AG20443 (cell line): ENCODE measurements at regions not wholly inside any gene's neighbourhood (a gene's known extent, or its start where the extent isn't known, plus 50 kb on each side); places are given as distances from the start of the nearest gene placed in this dataset.
"Not testable (repeated sequence)": the region's sequence is repeated elsewhere in the genome, so short reads cannot be mapped to it uniquely, and the experiment has no call there.

Source experiments
- DNase-seq: peaks from one replicate; pipeline ENCODE4 v3.0.0; 2012; ENCODE audit warnings: low spot score, mixed read lengths

GRCh38 chr18:45342166-45342565, 273.1 kb upstream of the SLC14A2 start:
- no peak for DNase-seq

DNA sequence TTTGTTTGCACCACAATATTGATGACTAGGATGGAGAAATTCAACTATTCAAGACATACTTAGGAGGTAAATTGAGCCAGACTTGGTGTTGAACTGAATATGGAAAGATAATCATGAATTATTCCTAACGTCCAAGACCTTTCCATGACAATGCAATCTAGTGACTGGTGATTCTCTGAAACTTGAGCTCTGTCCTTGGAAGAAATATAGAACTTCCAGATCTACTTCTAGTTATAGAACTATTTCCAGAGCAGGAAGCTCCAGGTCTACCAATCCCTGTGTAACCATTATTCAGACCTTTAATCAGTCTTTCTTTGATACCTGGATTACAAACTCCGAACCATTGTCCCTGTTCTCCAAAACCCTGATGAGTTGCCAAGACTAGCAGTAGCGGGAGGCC, 272.6 kb upstream of the SLC14A2 start:
- DNase-seq = no peak

GRCh38 chr18:45343365-45343764, 271.9 kb upstream of the SLC14A2 start:
- no peak for DNase-seq

DNA sequence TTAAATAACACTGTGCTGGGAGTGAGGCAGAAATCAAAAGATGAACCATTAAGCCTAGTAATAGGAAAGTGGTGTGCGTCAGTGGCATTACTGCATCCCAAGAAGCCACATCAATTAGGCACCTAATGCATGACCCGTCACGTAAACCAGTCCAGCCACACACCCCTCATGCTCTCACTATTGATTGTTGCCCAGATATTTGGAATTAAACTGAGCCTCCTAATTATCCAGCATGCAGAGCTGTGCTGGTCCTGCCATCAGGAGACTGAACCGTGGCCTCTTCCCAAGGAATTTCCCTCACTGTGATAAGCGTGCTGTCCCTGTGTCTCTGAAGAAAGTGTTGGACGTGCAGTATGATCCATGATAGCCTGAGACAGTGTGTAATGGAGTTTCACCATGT, 270.6 kb upstream of the SLC14A2 start:
- not testable (repeated sequence) for DNase-seq

DNA sequence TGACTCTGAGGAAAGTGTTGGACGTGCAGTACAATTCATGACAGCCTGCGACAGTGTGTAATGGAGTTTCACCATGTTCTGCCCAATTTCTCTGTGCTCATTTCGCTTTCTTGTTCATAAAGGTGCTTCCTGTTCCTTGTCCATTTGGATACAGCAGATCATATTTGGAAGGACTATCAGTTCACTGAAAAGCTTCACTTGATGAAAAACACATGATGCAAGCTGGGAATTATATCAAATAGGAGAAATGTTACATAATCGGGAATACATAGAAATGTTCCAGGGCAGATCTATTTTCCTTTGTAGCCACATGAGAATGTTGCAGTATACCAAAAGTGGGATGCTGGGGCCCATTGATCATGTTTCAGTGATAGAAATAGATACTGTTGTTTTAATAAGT, 266.3 kb upstream of the SLC14A2 start:
- DNase-seq = no peak

- no peak for DNase-seq
Observed at GRCh38 chr18:45349467-45349866, 265.8 kb upstream of the SLC14A2 start.

DNA sequence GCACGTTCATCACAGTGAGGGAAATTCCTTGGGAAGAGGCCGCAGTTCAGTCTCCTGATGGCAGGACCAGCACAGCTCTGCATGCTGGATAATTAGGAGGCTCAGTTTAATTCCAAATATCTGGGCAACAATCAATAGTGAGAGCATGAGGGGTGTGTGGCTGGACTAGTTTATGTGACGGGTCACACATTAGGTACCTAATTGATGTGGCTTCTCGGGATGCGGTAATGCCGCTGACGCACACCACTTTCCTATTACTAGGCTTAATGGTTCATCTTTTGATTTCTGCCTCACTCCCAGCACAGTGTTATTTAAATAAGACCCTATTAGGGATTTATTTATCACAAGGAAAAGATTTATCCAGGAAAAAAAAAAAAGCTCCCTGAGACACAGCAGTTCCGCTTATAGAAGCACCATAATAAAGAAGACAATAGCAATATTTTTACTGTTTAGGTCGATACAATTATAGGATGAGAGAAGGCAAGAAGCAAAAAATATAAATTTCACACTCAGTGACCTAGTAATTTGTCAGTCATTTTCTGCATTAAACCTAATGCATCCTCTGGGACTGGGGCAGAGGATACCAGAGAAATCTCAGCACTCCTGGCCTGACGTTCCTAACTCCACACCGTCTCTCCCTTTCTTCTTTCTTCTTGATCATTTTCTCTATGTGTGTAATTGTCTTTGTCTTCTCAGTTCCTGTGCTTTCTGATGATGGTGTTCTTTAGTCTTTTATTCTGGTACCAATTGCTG, 264.7 kb upstream of the SLC14A2 start:
- DNase-seq = no peak

DNA sequence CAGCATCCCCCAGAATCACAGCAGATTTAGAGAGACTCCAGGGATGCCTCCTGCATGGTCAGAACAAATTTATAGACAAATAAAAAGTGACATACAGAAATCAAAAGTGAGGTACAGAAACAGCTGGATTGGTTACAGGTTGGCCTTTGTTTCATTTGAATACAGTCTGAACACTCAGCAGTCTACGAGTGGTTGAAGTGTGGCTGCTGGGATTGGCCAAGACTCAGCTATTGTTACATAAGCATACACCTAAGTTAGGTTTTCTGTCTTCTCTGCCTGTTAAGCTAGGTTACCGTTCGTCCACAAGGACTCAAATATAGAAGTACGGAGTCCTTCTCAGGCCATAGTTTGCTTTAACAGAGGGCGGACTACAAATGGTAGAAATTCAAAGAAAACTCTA, 262.4 kb upstream of the SLC14A2 start:
- DNase-seq = no peak

DNA sequence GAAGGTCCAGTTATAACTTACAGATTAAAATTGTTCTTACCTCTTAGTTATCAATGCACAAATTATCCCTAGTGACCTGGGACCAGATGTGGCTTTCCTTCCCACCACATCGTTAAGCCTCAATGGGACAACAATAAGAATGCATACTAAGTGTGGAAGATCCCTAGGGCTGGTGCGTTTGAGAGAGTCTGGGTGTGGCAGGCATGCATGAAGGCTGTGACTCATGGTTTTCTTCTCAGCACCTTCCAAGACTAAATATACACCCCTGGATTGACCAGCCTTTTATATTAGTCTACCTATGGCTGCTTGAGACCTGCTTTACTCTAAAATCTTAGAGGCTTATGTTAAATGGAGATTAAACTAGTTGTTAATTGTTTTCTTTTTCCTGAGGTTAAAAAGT, 261.7 kb upstream of the SLC14A2 start:
- DNase-seq = peak; percentile 63

- no peak for DNase-seq
Observed at GRCh38 chr18:45355944-45356520, 259.2 kb upstream of the SLC14A2 start.

- DNase-seq = peak; percentile 34
Observed at GRCh38 chr18:45357686-45358470, 257.4 kb upstream of the SLC14A2 start.

- DNase-seq = no peak
Observed at GRCh38 chr18:45359275-45360009, 255.8 kb upstream of the SLC14A2 start.

GRCh38 chr18:45361125-45361851, 254.0 kb upstream of the SLC14A2 start:
- DNase-seq = peak; percentile 45

DNA sequence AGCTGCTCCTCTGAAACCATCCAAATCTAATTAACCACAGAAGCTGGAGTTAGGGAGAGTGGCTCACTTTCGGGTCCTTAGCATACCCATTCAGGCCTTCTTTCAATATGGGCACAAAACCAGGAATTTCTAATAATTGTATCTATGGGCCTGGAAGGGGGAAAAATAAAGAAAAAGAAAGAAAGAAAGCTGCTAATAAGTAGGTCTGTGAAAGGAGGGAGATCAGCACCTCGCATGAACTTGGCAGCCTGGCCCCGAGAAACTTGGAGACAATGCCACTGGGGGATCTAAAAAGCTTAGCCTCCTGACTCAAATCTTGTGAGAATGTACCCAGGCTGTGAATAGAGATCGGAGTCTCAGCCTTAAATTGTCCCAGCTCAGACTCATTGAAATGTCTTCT, 252.1 kb upstream of the SLC14A2 start:
- no peak for DNase-seq

- peak; percentile 22 for DNase-seq
Observed at GRCh38 chr18:45365835-45366234, 249.4 kb upstream of the SLC14A2 start.

DNA sequence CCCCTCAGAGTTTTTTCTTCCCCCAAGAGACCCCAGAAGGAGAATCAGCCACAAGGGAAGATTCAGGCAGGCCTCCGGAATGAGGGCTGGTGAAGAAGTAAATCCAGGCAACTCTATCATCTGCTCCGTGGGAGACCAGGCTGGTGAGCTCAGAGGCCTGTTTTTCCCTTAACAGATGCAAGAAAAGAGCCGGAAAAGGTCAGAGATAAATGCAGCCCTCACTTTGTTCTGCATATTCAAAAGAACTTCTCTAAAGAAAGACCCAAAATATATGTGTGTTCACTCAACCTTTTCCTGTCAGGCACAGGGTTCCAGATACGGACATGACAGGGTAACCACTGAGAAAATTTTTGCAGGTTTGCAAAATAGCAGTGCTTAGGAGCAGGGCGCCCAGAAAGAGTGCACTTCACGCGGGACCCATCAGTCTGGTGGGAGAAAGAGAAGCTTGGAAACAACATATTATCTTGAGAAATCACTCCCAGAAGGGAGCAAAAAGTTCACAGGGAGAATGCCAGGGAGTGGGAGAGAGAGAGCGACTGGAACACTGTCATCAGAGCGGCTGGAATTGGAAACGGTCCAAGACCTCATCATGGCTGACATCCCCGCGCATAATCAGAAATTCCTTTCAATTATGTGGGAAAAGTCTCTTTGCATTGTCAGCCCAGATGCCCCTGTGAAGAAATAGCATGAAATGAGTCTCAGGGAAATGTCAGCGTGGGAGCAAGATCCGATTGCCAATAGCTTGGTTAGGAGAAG, 244.8 kb upstream of the SLC14A2 start:
- peak; percentile 47 for DNase-seq

DNA sequence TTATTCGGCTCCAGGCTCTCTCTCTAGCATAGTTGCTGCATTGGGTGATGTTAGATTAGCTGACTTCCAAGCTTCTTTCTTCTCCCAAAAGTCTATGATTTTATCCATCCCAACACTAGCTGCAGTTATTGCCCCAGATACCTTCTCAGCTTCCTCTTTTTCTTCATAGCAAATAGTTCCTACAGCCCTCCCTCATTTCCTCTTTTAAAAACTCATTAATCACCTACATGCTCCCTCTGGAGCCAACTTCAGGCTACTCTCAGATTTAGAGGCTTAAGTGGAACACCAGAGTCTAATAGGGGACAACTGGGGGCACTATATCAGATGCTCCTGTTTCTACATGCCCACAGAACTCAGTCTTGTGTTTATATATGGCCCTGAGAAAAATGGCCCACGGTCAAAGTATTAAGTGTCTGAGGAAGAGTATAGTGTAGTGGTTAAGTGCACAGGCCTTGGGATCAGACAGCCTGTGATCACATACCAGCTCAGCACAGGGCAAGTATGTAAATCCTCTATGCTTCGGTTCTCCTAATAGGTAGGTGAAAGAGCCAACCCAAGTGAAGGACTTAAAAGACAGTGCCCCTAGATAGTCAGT, 241.9 kb upstream of the SLC14A2 start:
- no peak for DNase-seq

DNA sequence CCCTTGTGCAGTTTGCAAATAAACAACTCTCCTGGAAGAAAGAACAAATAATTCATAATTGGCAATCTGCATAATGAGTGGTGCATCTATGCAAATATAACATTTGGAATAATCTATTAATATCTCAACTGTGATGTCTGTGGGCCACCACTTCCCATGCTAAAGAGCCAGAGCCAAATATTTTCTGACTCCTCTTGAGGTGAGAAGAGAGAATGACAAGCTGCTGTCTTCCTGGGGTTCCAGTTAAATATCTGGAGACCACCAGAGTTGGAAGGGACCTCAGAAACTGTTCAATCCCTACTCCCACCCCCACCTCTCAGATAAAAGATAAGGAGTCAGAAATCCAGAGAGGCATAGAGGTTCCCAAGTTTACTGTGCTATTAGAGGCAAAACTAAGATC, 241.0 kb upstream of the SLC14A2 start:
- no peak for DNase-seq

DNA sequence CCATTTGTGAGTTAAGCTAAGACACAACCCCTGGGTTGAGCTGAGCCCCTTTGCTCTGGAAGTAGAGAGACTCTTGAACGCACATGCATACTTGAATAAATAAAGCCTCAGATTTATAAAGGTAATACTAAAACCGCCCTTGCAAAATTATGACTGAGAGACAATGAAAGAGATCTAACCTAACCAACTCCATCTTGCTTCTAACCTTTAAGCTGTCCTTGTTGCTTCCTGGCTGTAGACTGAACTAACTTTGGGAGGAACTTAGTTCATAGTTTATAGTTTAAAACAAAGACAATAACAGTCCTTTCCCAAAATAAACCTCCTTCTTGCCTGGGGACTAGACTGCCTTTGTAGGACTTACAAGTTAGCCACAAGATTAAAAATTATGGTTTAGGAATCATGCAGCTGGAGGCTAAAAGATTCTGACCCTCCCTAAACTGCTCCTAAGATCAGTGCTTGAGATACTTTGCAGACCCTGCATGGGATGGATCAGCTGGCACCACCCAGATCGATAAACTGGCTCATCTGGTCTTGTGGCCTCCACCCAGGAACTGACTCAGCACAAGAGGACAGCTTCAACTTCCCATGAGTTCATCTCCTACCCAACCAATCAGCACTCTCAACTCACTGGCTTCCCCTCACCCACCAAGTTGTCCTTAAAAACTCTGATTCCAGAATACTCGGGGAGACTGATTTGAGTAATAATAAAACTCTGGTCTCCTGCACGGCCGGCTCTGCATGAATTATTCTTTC, 240.2 kb upstream of the SLC14A2 start:
- DNase-seq = no peak

- DNase-seq = no peak
Observed at GRCh38 chr18:45376193-45376592, 239.1 kb upstream of the SLC14A2 start.
